Stimulated activated CD4-positive, alpha-beta T cell treated with anti-CD3 and anti-CD28 coated beads, Interleukin-2, amount 100 ng/mL, for 48 hours (primary cell): ENCODE measurements at regions not wholly inside any gene's neighbourhood (a gene's known extent, or its start where the extent isn't known, plus 50 kb on each side); places are given as distances from the start of the nearest gene placed in this dataset.
"Not testable (repeated sequence)": the region's sequence is repeated elsewhere in the genome, so short reads cannot be mapped to it uniquely, and the experiment has no call there.

Experiments
- DNase-seq, 2 donors: peaks; one replicate each; pipeline ENCODE4 v3.0.0-alpha.2; 2020

- DNase-seq, result no peak
Observed at GRCh38 chr11:8772571-8773519, 90.3 kb downstream of the RPL27A start.

- DNase-seq, result no peak
Observed at GRCh38 chr11:8773916-8774539, 91.4 kb downstream of the RPL27A start.

GRCh38 chr11:8774916-8775315 is 92.3 kb downstream of the RPL27A start:
- not testable (repeated sequence) for DNase-seq

- no peak for DNase-seq
Observed at GRCh38 chr11:8775332-8775731, 92.7 kb downstream of the RPL27A start.

- no peak for DNase-seq
Observed at GRCh38 chr11:8775734-8776133, 93.1 kb downstream of the RPL27A start.

GRCh38 chr11:8776209-8776608 is 93.6 kb downstream of the RPL27A start:
- DNase-seq, result no peak

- no peak for DNase-seq
Observed at GRCh38 chr11:8777907-8778767, 95.5 kb downstream of the RPL27A start.

- DNase-seq, result no peak
Observed at GRCh38 chr11:8779107-8779506, 96.5 kb downstream of the RPL27A start.

- DNase-seq, result no peak
Observed at GRCh38 chr11:8779732-8780131, 97.1 kb downstream of the RPL27A start.

- no peak for DNase-seq
Observed at GRCh38 chr11:8784954-8785353, 102.4 kb downstream of the RPL27A start.

GRCh38 chr11:8785457-8785856 is 102.9 kb downstream of the RPL27A start:
- DNase-seq, result no peak

- no peak for DNase-seq
Observed at GRCh38 chr11:8785998-8786397, 103.4 kb downstream of the RPL27A start.

GRCh38 chr11:8786933-8787332 is 104.3 kb downstream of the RPL27A start:
- no peak for DNase-seq

GRCh38 chr11:8787372-8787771 is 104.8 kb downstream of the RPL27A start:
- DNase-seq, result no peak

GRCh38 chr11:8788616-8789015 is 106.0 kb downstream of the RPL27A start:
- no peak for DNase-seq

- no peak for DNase-seq
Observed at GRCh38 chr11:8789864-8790263, 107.3 kb downstream of the RPL27A start.

GRCh38 chr11:8790968-8791367 is 108.4 kb downstream of the RPL27A start:
- DNase-seq, result no peak

GRCh38 chr11:8792710-8793109 is 110.1 kb downstream of the RPL27A start:
- DNase-seq, result no peak

- no peak for DNase-seq
Observed at GRCh38 chr11:8793114-8793777, 110.7 kb downstream of the RPL27A start.

- DNase-seq, result no peak
Observed at GRCh38 chr11:8794126-8794525, 111.5 kb downstream of the RPL27A start.

GRCh38 chr11:8794677-8795103 is 112.1 kb downstream of the RPL27A start:
- no peak for DNase-seq

- DNase-seq, result no peak
Observed at GRCh38 chr11:8796941-8797340, 114.0 kb upstream of the AKIP1 start.

- DNase-seq, result no peak
Observed at GRCh38 chr11:8799273-8799672, 111.7 kb upstream of the AKIP1 start.
